HCT116 (cell line): ENCODE measurements at regions not wholly inside any gene's neighbourhood (a gene's known extent, or its start where the extent isn't known, plus 50 kb on each side); places are given as distances from the start of the nearest gene placed in this dataset.

Experiments
- ATAC-seq: fragments of 200-7000 bp; cut with Tn5 transposase; 2 replicates; pipeline ENCODE4 v1.9.1; 2020; ENCODE audit warnings: mild to moderate bottlenecking, moderate library complexity
- BruUV-seq: library from RNA; stranded (reverse); fragments of 400-500 nt; replicated peaks from 2 replicates; lab custom pipeline; 2021; lab: Mats Ljungman, UMichigan
- CTCF ChIA-PET: fragments of 300-600 bp; sonication (Branson Sonifier 250); formaldehyde crosslinking; loops from one replicate; lab custom pipeline; 2021; ENCODE audit warnings: antibody characterized with exemption; lab: Charles Lee
- POLR2A ChIA-PET: fragments of 300-600, 350-600 bp; sonication (Branson Sonifier 250); formaldehyde crosslinking; loops from one replicate; lab custom pipeline; 2021; ENCODE audit warnings: antibody characterized with exemption; lab: Charles Lee
- RAD21 ChIA-PET, 2 experiments: fragments of 300-600 bp; sonication (Branson Sonifier 250); formaldehyde crosslinking; loops; one replicate each; lab custom pipeline; 2023; ENCODE audit warnings: low total read pairs in 2 of 2; ENCODE audit not compliant: uncharacterized antibody in 2 of 2, unreplicated experiment in 2 of 2, low non-redundant PET in 1 of 2; lab: Charles Lee
- DNase-seq: peaks from one replicate; pipeline ENCODE4 v3.0.0-alpha.2; 2010; ENCODE audit warnings: low read depth, low spot score
- H2AFZ ChIP-seq: fragments of 200-600 bp; shearing (Covaris generic), sonication (generic); 2 replicates; pipeline ENCODE4 v1.6.1; 2017; ENCODE audit warnings: low read depth, mixed run types, mixed read lengths, antibody characterized with exemption, low read length; ENCODE audit not compliant: poor library complexity, severe bottlenecking
- H3K27ac ChIP-seq: 2 replicates; pipeline ENCODE4 v1.5.1; 2012; ENCODE audit warnings: low read depth, low read length
- H3K27me3 ChIP-seq: fragments of 200-600 bp; sonication (generic); 2 replicates; pipeline ENCODE4 v1.6.1; 2016; ENCODE audit warnings: mixed run types, low read length, mixed read lengths; ENCODE audit not compliant: insufficient read depth
- H3K36me3 ChIP-seq, 2 experiments: fragments of 200-500 bp in 1 of 2; fragments of 200-600 bp in 1 of 2; sonication (Bioruptor generic) in 1 of 2; sonication (generic) in 1 of 2; 2 replicates each; pipeline versions ENCODE4 v1.5.1 to v1.6.1; 2014 to 2016; ENCODE audit warnings: low read length in 2 of 2, inconsistent platforms in 1 of 2, mixed read lengths in 1 of 2, mixed run types in 1 of 2; ENCODE audit not compliant: insufficient read depth in 2 of 2, control insufficient read depth in 1 of 2
- H3K4me1 ChIP-seq, 2 experiments: fragments of 200-600 bp in 1 of 2; sonication (generic) in 1 of 2; 2 replicates each; pipeline versions ENCODE4 v1.5.1 to v1.6.1; 2012 to 2017; ENCODE audit warnings: low read length in 2 of 2, inconsistent platforms in 1 of 2, mild to moderate bottlenecking in 1 of 2, mixed read lengths in 1 of 2, mixed run types in 1 of 2, moderate library complexity in 1 of 2; ENCODE audit not compliant: insufficient read depth in 2 of 2, control insufficient read depth in 1 of 2
- H3K4me2 ChIP-seq: fragments of 200-600 bp; sonication (generic); 2 replicates; pipeline ENCODE4 v1.6.1; 2017; ENCODE audit warnings: mixed run types, low read length, mixed read lengths
- H3K4me3 ChIP-seq, 2 experiments: fragments of 200-600 bp in 1 of 2; sonication (generic) in 1 of 2; replicated peaks in 1 of 2; 2 replicates each; pipeline ENCODE4 v1.5.1; 2011 to 2016; ENCODE audit warnings: low read length in 2 of 2, control low read depth in 1 of 2, low read depth in 1 of 2, mild to moderate bottlenecking in 1 of 2, mixed read lengths in 1 of 2, mixed run types in 1 of 2
- H3K79me2 ChIP-seq: fragments of 200-600 bp; sonication (generic); 2 replicates; pipeline ENCODE4 v1.6.1; 2017; ENCODE audit warnings: mild to moderate bottlenecking, mixed run types, low read length, moderate library complexity, mixed read lengths; ENCODE audit not compliant: insufficient read depth
- H3K9ac ChIP-seq: fragments of 200-600 bp; sonication (generic); 2 replicates; pipeline ENCODE4 v1.6.1; 2016; ENCODE audit warnings: low read length, mixed read lengths
- H3K9me2 ChIP-seq: fragments of 200-600 bp; sonication (generic), shearing (Covaris generic); 2 replicates; pipeline ENCODE4 v1.6.1; 2017; ENCODE audit warnings: mixed run types, mild to moderate bottlenecking, moderate library complexity; ENCODE audit not compliant: insufficient read depth
- H3K9me3 ChIP-seq, 2 experiments: fragments of 200-500 bp in 1 of 2; fragments of 200-600 bp in 1 of 2; sonication (Bioruptor generic) in 1 of 2; sonication (generic) in 1 of 2; 2 replicates each; pipeline ENCODE4 v1.6.1; 2014 to 2017; ENCODE audit warnings: low read length in 2 of 2, mixed read lengths in 2 of 2, inconsistent platforms in 1 of 2, low read depth in 1 of 2, mild to moderate bottlenecking in 1 of 2, mixed run types in 1 of 2, moderate library complexity in 1 of 2; ENCODE audit not compliant: control insufficient read depth in 1 of 2, insufficient read depth in 1 of 2
- H4K20me1 ChIP-seq: fragments of 200-600 bp; sonication (generic), shearing (Covaris generic); 2 replicates; pipeline ENCODE4 v1.6.1; 2017; ENCODE audit warnings: mixed run types, mild to moderate bottlenecking, moderate library complexity; ENCODE audit not compliant: insufficient read depth
- CBX3 ChIP-seq: IDR thresholded peaks from 2 replicates; pipeline ENCODE4 v1.6.1; 2012; ENCODE audit warnings: low read depth
- CEBPB ChIP-seq: IDR thresholded peaks from 2 replicates; pipeline ENCODE4 v1.6.1; 2012; ENCODE audit warnings: low read depth
- EGR1 ChIP-seq: IDR thresholded peaks from 2 replicates; pipeline ENCODE4 v1.6.1; 2012; ENCODE audit warnings: low read depth
- ELF1 ChIP-seq: IDR thresholded peaks from 2 replicates; pipeline ENCODE4 v1.6.1; 2012; ENCODE audit warnings: low read depth, borderline replicate concordance
- EZH2 ChIP-seq: fragments of 200-600 bp; sonication (generic); IDR thresholded peaks from 2 replicates; pipeline ENCODE4 v1.6.1; 2017; ENCODE audit warnings: antibody characterized with exemption, mixed run types
- EZH2phosphoT487 ChIP-seq: fragments of 200-600 bp; IDR thresholded peaks from 2 replicates; pipeline ENCODE4 v1.6.1; 2018; ENCODE audit warnings: antibody characterized with exemption, borderline replicate concordance
- FOSL1 ChIP-seq: IDR thresholded peaks from 2 replicates; pipeline ENCODE4 v1.6.1; 2012; ENCODE audit warnings: low read depth
- SP1 ChIP-seq: IDR thresholded peaks from 2 replicates; pipeline ENCODE4 v1.6.1; 2012; ENCODE audit warnings: low read depth
- SRF ChIP-seq: IDR thresholded peaks from 2 replicates; pipeline ENCODE4 v1.6.1; 2012; ENCODE audit warnings: low read depth
- TCF7L2 ChIP-seq: IDR thresholded peaks from 2 replicates; pipeline ENCODE4 v1.7.0; 2011; ENCODE audit warnings: borderline replicate concordance, inconsistent platforms; ENCODE audit not compliant: insufficient read depth, insufficient read length; ENCODE audit errors: extremely low read depth
- ZNF274 ChIP-seq: fragments of 200-500 bp; sonication (Bioruptor generic); IDR thresholded peaks from 2 replicates; pipeline ENCODE4 v1.6.1; 2014; ENCODE audit warnings: mild to moderate bottlenecking, low read depth, low read length, inconsistent platforms
- intact Hi-C: fragments of 100-400 bp; cut with micrococcal nuclease; formaldehyde crosslinking; loops from 2 replicates; pipeline ENCODE4 v1.10.0; 2022
- TF ChIP-seq, protein P1 (sequence below): IDR thresholded peaks from 2 replicates; pipeline ENCODE4 v1.6.1; 2012
- TF ChIP-seq, protein P2 (sequence below): IDR thresholded peaks from 2 replicates; pipeline ENCODE4 v1.6.1; 2012
- TF ChIP-seq, protein P3 (sequence below): IDR thresholded peaks from 2 replicates; pipeline ENCODE4 v1.6.1; 2011; ENCODE audit warnings: mild to moderate bottlenecking, low read length, moderate library complexity; ENCODE audit not compliant: insufficient replicate concordance; ENCODE audit errors: extremely low read depth

DNA sequence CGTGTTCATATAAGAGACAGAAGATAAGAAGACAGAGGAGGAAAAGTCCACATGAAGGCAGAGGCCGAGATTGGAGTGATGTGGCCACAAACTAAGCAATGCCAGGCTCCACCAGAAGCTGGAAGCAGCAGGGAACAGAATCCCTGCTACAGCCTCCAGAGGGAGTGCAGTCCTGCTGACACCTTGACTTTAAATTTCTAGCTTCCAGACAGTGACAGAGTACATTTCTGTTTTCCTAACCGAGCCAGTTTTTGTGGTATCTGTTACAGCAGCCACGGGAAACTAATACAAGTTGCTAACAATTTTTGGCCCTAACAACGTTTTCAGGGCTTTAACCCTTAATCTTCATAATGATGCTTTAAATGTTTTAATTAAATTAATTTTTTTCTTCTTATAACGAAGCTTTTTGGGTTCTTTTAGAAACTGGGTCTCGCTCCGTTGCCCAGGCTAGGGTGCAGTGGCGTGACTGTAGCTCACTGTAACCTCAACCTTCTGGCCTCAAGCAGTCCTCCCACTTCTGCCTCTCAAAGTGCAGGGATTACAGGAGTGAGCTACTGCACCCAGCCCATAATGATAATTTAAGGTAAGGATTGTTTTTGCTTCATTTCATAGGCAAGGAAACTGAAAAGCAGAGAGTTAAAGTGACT is 202.3 kb upstream of the PROK2 start (continued):
- TF ChIP-seq ZNF274: no peak

DNA sequence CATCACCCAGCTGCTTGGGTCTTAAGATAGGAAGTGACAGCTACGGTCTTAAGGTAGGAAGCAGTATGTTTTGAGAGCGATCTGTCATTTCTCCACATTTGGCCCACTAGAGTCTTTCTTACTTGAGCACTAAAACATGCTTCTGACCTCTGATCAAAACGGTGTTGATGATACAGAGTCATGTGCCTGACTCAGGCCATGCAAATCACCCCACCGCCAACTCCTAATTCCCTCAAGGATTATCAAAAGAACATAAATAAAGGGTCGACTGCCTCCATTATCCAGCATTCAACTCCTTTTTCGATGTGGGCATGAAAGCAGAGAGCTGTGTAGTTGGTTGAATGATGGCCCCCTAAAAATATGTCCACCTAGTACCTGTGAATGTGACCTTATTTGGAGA is 201.7 kb upstream of the PROK2 start:
- DNase-seq (no peak), ATAC-seq (no peak)
- Histone ChIP-seq H3K79me2 (no peaks in the 10 kb centered on the region), H3K4me2 (no peak overlapping the region), H3K27me3 (no peaks in the 10 kb centered on the region), H2AFZ (no peak overlapping the region), H3K9me3 (no peaks in the 10 kb centered on the region), H3K4me1 (peaks cover 10 to 28% of the 10 kb centered on the region in 2 experiments), H3K4me3 (no peak overlapping the region), H3K9me2 (no peaks in the 10 kb centered on the region), H3K9ac (no peak overlapping the region), H3K36me3 (no peaks in the 10 kb centered on the region), H3K27ac (no peak overlapping the region), H4K20me1 (no peaks in the 10 kb centered on the region)
- no peak for TF ChIP-seq ZNF274
- TF ChIP-seq, protein P1, sequence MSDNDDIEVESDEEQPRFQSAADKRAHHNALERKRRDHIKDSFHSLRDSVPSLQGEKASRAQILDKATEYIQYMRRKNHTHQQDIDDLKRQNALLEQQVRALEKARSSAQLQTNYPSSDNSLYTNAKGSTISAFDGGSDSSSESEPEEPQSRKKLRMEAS: no peak
- TF ChIP-seq TCF7L2: no peak
- TF ChIP-seq ELF1: no peak
- TF ChIP-seq SP1: no peak
- RAD21 ChIA-PET: no interaction called here
- BruUV-seq: no TSS peak
- CTCF ChIA-PET: interaction anchor here (0.9 to 1.3 kb wide), 4 partner anchors 31 to 832 kb away, joined by 3 to 4 read pairs (median 4); no protein-coding TSS in a partner anchor
- POLR2A ChIA-PET: no interaction called here
- intact Hi-C loops: no loop called here

DNA sequence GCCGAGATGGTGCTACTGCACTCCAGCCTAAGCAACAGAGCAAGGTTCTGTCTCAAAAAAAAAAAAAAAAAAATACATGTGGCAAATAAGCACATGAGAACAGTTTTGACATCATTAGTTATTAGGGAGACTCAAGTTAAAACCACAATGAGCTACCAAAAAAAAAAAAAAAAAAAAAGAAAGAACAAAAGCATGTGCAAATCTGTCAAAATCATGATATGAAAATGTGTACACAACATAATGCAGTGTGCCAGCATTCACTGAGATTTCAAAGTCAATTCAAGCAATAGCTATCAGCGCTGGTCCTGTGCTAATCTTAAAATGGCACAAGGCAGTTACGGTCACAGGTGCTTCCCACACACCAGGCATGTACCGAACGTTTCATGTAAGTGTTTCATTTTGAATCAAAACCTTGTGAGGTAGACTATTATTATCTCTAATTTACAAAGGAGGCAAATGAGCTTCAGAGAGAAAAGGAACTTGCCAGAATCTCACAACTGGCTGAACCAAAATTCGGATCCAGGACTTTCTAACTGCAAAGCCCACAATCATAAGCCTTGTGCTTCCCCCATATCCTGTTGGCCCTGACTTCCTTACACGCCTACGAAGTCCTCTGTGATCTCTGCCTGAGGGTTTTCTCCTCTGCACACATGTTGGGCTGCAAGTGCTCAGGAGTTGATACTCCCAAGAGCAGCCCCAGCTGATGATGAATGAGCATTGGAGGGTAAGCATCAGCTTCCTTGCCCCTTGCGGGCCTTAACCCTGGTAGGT is 200.1 kb upstream of the PROK2 start:
- ChIA-PET POLR2A (interaction anchor here (0.7 kb wide), 2 partner anchors 9 to 130 kb away, joined by 3 to 5 read pairs; no protein-coding TSS in a partner anchor), CTCF (no interaction called here), RAD21 (no interaction called here)
- no TSS peak for BruUV-seq
- Histone ChIP-seq H3K9me2 (no peaks in the 10 kb centered on the region), H3K27ac (no peak overlapping the region), H3K79me2 (no peaks in the 10 kb centered on the region), H2AFZ (no peak overlapping the region), H3K4me2 (no peak overlapping the region), H3K27me3 (no peaks in the 10 kb centered on the region), H3K9ac (no peak overlapping the region), H3K4me3 (no peak overlapping the region), H3K4me1 (peaks cover 10 to 28% of the 10 kb centered on the region in 2 experiments), H3K36me3 (no peaks in the 10 kb centered on the region), H3K9me3 (no peaks in the 10 kb centered on the region), H4K20me1 (no peaks in the 10 kb centered on the region)
- intact Hi-C loops: no loop called here
- DNase-seq (no peak), ATAC-seq (no peak)
- TF ChIP-seq ELF1: no peak
- TF ChIP-seq CEBPB: no peak
- no peak for TF ChIP-seq SRF
- no peak for TF ChIP-seq EZH2phosphoT487
- no peak for TF ChIP-seq EGR1
- TF ChIP-seq, protein P2, sequence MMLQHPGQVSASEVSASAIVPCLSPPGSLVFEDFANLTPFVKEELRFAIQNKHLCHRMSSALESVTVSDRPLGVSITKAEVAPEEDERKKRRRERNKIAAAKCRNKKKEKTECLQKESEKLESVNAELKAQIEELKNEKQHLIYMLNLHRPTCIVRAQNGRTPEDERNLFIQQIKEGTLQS: no peak
- TF ChIP-seq, protein P3, sequence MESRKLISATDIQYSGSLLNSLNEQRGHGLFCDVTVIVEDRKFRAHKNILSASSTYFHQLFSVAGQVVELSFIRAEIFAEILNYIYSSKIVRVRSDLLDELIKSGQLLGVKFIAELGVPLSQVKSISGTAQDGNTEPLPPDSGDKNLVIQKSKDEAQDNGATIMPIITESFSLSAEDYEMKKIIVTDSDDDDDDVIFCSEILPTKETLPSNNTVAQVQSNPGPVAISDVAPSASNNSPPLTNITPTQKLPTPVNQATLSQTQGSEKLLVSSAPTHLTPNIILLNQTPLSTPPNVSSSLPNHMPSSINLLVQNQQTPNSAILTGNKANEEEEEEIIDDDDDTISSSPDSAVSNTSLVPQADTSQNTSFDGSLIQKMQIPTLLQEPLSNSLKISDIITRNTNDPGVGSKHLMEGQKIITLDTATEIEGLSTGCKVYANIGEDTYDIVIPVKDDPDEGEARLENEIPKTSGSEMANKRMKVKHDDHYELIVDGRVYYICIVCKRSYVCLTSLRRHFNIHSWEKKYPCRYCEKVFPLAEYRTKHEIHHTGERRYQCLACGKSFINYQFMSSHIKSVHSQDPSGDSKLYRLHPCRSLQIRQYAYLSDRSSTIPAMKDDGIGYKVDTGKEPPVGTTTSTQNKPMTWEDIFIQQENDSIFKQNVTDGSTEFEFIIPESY: no peak
- no peak for TF ChIP-seq EZH2
- TF ChIP-seq CBX3: no peak
- TF ChIP-seq FOSL1: no peak
